Eye (tissue), 1 donor: ENCODE measurements at regions not wholly inside any gene's neighbourhood (a gene's known extent, or its start where the extent isn't known, plus 50 kb on each side); places are given as distances from the start of the nearest gene placed in this dataset.
A peak's percentile ranks its signal among the peaks of the same experiment; 100 is the strongest.
"Not testable (repeated sequence)": the region's sequence is repeated elsewhere in the genome, so short reads cannot be mapped to it uniquely, and the experiment has no call there.

ENCODE experiments used
- DNase-seq: peaks from one replicate; pipeline ENCODE4 v3.0.0-alpha.2; 2015

GRCh38 chr18:56487801-56488200, 150.6 kb downstream of the TXNL1 start:
- DNase-seq = no peak

- peak; percentile 83 for DNase-seq
Measured at GRCh38 chr18:56483386-56483785, 155.0 kb downstream of the TXNL1 start.

GRCh38 chr18:56482813-56483212, 155.6 kb downstream of the TXNL1 start:
- DNase-seq = not testable (repeated sequence)

GRCh38 chr18:56481751-56482150, 156.6 kb downstream of the TXNL1 start:
- no peak for DNase-seq

- no peak for DNase-seq
Measured at GRCh38 chr18:56479841-56480240, 158.6 kb downstream of the TXNL1 start.

GRCh38 chr18:56475250-56475649, 163.1 kb downstream of the TXNL1 start:
- no peak for DNase-seq

GRCh38 chr18:56473400-56474024, 164.9 kb downstream of the TXNL1 start:
- no peak for DNase-seq

- DNase-seq = no peak
Measured at GRCh38 chr18:56470406-56471351, 167.7 kb downstream of the TXNL1 start.

- DNase-seq = no peak
Measured at GRCh38 chr18:56469582-56469981, 168.8 kb downstream of the TXNL1 start.

GRCh38 chr18:56468396-56468795, 170.0 kb downstream of the TXNL1 start:
- DNase-seq = no peak

- no peak for DNase-seq
Measured at GRCh38 chr18:56462276-56462675, 176.1 kb downstream of the TXNL1 start.

- DNase-seq = no peak
Measured at GRCh38 chr18:56461151-56461550, 177.2 kb downstream of the TXNL1 start.

- DNase-seq = no peak
Measured at GRCh38 chr18:56460581-56460980, 177.8 kb downstream of the TXNL1 start.

- no peak for DNase-seq
Measured at GRCh38 chr18:56458770-56459712, 179.4 kb downstream of the TXNL1 start.

- no peak for DNase-seq
Measured at GRCh38 chr18:56455874-56456273, 182.5 kb downstream of the TXNL1 start.

GRCh38 chr18:56455141-56455540, 183.3 kb downstream of the TXNL1 start:
- DNase-seq = no peak

- no peak for DNase-seq
Measured at GRCh38 chr18:56453631-56454030, 184.8 kb downstream of the TXNL1 start.

- no peak for DNase-seq
Measured at GRCh38 chr18:56451188-56451587, 187.2 kb downstream of the TXNL1 start.

GRCh38 chr18:56448751-56449150, 189.6 kb downstream of the TXNL1 start:
- DNase-seq = no peak

- no peak for DNase-seq
Measured at GRCh38 chr18:56445422-56445821, 193.0 kb downstream of the TXNL1 start.

- no peak for DNase-seq
Measured at GRCh38 chr18:56444201-56444600, 194.2 kb downstream of the TXNL1 start.

GRCh38 chr18:56443166-56443907, 195.1 kb downstream of the TXNL1 start:
- no peak for DNase-seq
